Stimulated activated CD4-positive, alpha-beta T cell treated with anti-CD3 and anti-CD28 coated beads, Interleukin-15, amount 100 ng/mL, for 24 hours (primary cell): ENCODE measurements at regions not wholly inside any gene's neighbourhood (a gene's known extent, or its start where the extent isn't known, plus 50 kb on each side); places are given as distances from the start of the nearest gene placed in this dataset.

Source experiments
- DNase-seq: peaks from one replicate; pipeline ENCODE4 v3.0.0-alpha.2; 2020

- DNase-seq, result no peak
Observed at GRCh38 chr4:162457071-162457865, 293.5 kb upstream of the FSTL5 start.

- DNase-seq, result no peak
Observed at GRCh38 chr4:162456106-162456505, 292.3 kb upstream of the FSTL5 start.

- DNase-seq, result no peak
Observed at GRCh38 chr4:162450531-162451035, 286.8 kb upstream of the FSTL5 start.

- DNase-seq, result no peak
Observed at GRCh38 chr4:162443510-162443909, 279.7 kb upstream of the FSTL5 start.

- no peak for DNase-seq
Observed at GRCh38 chr4:162442128-162442527, 278.3 kb upstream of the FSTL5 start.

GRCh38 chr4:162422312-162422711 lies 258.5 kb upstream of the FSTL5 start:
- no peak for DNase-seq

- DNase-seq, result no peak
Observed at GRCh38 chr4:162410854-162411253, 247.1 kb upstream of the FSTL5 start.

GRCh38 chr4:162409048-162409447 lies 245.2 kb upstream of the FSTL5 start:
- no peak for DNase-seq

- no peak for DNase-seq
Observed at GRCh38 chr4:162408309-162408708, 244.5 kb upstream of the FSTL5 start.

GRCh38 chr4:162406637-162407365 lies 243.0 kb upstream of the FSTL5 start:
- DNase-seq, result no peak

GRCh38 chr4:162403932-162404331 lies 240.1 kb upstream of the FSTL5 start:
- DNase-seq, result no peak

GRCh38 chr4:162403419-162403818 lies 239.6 kb upstream of the FSTL5 start:
- no peak for DNase-seq

- DNase-seq, result no peak
Observed at GRCh38 chr4:162401021-162401420, 237.2 kb upstream of the FSTL5 start.

- DNase-seq, result no peak
Observed at GRCh38 chr4:162392946-162393345, 229.1 kb upstream of the FSTL5 start.

GRCh38 chr4:162366146-162366545 lies 202.3 kb upstream of the FSTL5 start:
- no peak for DNase-seq

GRCh38 chr4:162364651-162365050 lies 200.9 kb upstream of the FSTL5 start:
- no peak for DNase-seq

GRCh38 chr4:162360369-162361149 lies 196.8 kb upstream of the FSTL5 start:
- no peak for DNase-seq

GRCh38 chr4:162356181-162356580 lies 192.4 kb upstream of the FSTL5 start:
- no peak for DNase-seq

GRCh38 chr4:162352580-162353107 lies 188.8 kb upstream of the FSTL5 start:
- DNase-seq, result no peak

GRCh38 chr4:162350331-162350730 lies 186.5 kb upstream of the FSTL5 start:
- no peak for DNase-seq

GRCh38 chr4:162349395-162349794 lies 185.6 kb upstream of the FSTL5 start:
- DNase-seq, result no peak

GRCh38 chr4:162347842-162348213 lies 184.0 kb upstream of the FSTL5 start:
- no peak for DNase-seq

GRCh38 chr4:162347156-162347841 lies 183.5 kb upstream of the FSTL5 start:
- DNase-seq, result no peak
